A549 (cell line): ENCODE measurements at regions not wholly inside any gene's neighbourhood (a gene's known extent, or its start where the extent isn't known, plus 50 kb on each side); places are given as distances from the start of the nearest gene placed in this dataset.
"Not testable (repeated sequence)": the region's sequence is repeated elsewhere in the genome, so short reads cannot be mapped to it uniquely, and the experiment has no call there.

Source experiments
- ATAC-seq, 2 experiments: fragments of 200-7000 bp in 1 of 2; fragments of >200 bp in 1 of 2; cut with Nextera tagmentation in 1 of 2; cut with Tn5 transposase in 1 of 2; 3 replicates each; pipeline versions ENCODE4 v1.8.0 to v1.9.1; 2018 to 2020; ENCODE audit warnings: mild to moderate bottlenecking in 1 of 2, moderate library complexity in 1 of 2
- CTCF ChIA-PET: fragments of 300-600 bp; sonication (Branson Sonifier 250); formaldehyde crosslinking; extraction: SDS; loops from one replicate; lab custom pipeline; 2021; ENCODE audit warnings: antibody characterized with exemption, inconsistent platforms; lab: Yijun Ruan, JAX
- POLR2A ChIA-PET: fragments of 350-600 bp; formaldehyde crosslinking; extraction: SDS; loops from one replicate; lab custom pipeline; 2021; ENCODE audit warnings: antibody characterized with exemption, inconsistent platforms; lab: Yijun Ruan, JAX
- DNase-seq, 2 experiments: peaks; one replicate each; pipeline versions ENCODE4 v3.0.0 to v3.0.0-alpha.2; 2011 to 2016; ENCODE audit warnings: low read depth in 1 of 2, low spot score in 1 of 2
- FAIRE-seq: peaks from 2 replicates; lab custom pipeline; 2011; peaks lifted over from hg19 to GRCh38; lab: Jason Lieb, UNC
- H3K27ac ChIP-seq, 2 experiments: fragments of >200 bp; sonication (Bioruptor Twin); formaldehyde crosslinking; 3 replicates each; pipeline ENCODE4 v1.5.1; 2016 to 2017
- H3K4me1 ChIP-seq: fragments of >200 bp; sonication (Bioruptor Twin); formaldehyde crosslinking; 3 replicates; pipeline ENCODE4 v1.6.1; 2016
- H3K4me2 ChIP-seq: fragments of >200 bp; sonication (Bioruptor Twin); formaldehyde crosslinking; 3 replicates; pipeline ENCODE4 v1.6.1; 2016
- H3K4me3 ChIP-seq: fragments of >200 bp; sonication (Bioruptor Twin); formaldehyde crosslinking; 3 replicates; pipeline ENCODE4 v1.5.1; 2016
- H3K9me3 ChIP-seq: fragments of >200 bp; sonication (Bioruptor Twin); formaldehyde crosslinking; 3 replicates; pipeline ENCODE4 v1.6.1; 2016
- BCL3 ChIP-seq: fragments of >200 bp; sonication (Bioruptor Twin); formaldehyde crosslinking; IDR thresholded peaks from 3 replicates; pipeline ENCODE4 v1.6.1; 2016
- BHLHE40 ChIP-seq: IDR thresholded peaks from 2 replicates; pipeline ENCODE4 v1.6.1; 2012; ENCODE audit warnings: low read depth, low read length, inconsistent platforms
- CBX8 ChIP-seq: fragments of 200-600 bp; sonication (generic); IDR thresholded peaks from 2 replicates; pipeline ENCODE4 v1.6.1; 2016
- CEBPB ChIP-seq, 2 experiments: fragments of >200 bp in 1 of 2; sonication (Bioruptor Twin) in 1 of 2; formaldehyde crosslinking in 1 of 2; IDR thresholded peaks; 2 replicates each; pipeline ENCODE4 v1.6.1; 2012 to 2016
- CHD2 ChIP-seq: fragments of 150-350 bp; IDR thresholded peaks from 2 replicates; pipeline ENCODE4 v1.6.1; 2014; ENCODE audit warnings: low read length; ENCODE audit not compliant: partially characterized antibody
- EHMT2 ChIP-seq: fragments of 200-600 bp; sonication (generic); IDR thresholded peaks from 2 replicates; pipeline ENCODE4 v1.6.1; 2016; ENCODE audit warnings: antibody characterized with exemption, low read depth, mild to moderate bottlenecking, moderate library complexity
- ESRRA ChIP-seq: fragments of 150-350 bp; IDR thresholded peaks from 2 replicates; pipeline ENCODE4 v1.6.1; 2014; ENCODE audit warnings: mild to moderate bottlenecking, low read length, borderline replicate concordance
- FOSB ChIP-seq: fragments of 250-450 bp; sonication (Bioruptor Pico); IDR thresholded peaks from 2 replicates; pipeline ENCODE4 v1.5.0; 2020; ENCODE audit warnings: mild to moderate bottlenecking, moderate library complexity
- FOSL2 ChIP-seq, 2 experiments: fragments of 450-650 bp in 1 of 2; fragments of >200 bp in 1 of 2; sonication (Bioruptor Twin) in 1 of 2; formaldehyde crosslinking; IDR thresholded peaks; 2 replicates each; pipeline versions ENCODE4 v1.5.0 to v1.6.1; 2016 to 2020; ENCODE audit warnings: mild to moderate bottlenecking in 1 of 2, moderate library complexity in 1 of 2
- FOXS1 ChIP-seq: fragments of 250-450 bp; sonication (Bioruptor Pico); IDR thresholded peaks from 2 replicates; pipeline ENCODE4 v1.5.0; 2020; ENCODE audit warnings: mild to moderate bottlenecking, moderate library complexity
- GATA3 ChIP-seq: IDR thresholded peaks from 2 replicates; pipeline ENCODE4 v1.6.1; 2012; ENCODE audit warnings: borderline replicate concordance
- HEYL ChIP-seq: fragments of 250-450 bp; sonication (Bioruptor Pico); IDR thresholded peaks from 2 replicates; pipeline ENCODE4 v1.8.0; 2021; ENCODE audit warnings: mild to moderate bottlenecking, moderate library complexity
- HOXB13 ChIP-seq: fragments of 250-450 bp; sonication (Bioruptor Pico); IDR thresholded peaks from 2 replicates; pipeline ENCODE4 v1.5.0; 2020; ENCODE audit warnings: low read depth, mild to moderate bottlenecking, moderate library complexity
- JUN ChIP-seq, 2 experiments: fragments of >200 bp; sonication (Bioruptor Twin); formaldehyde crosslinking; IDR thresholded peaks; 2 replicates in 1 of 2; 3 replicates in 1 of 2; pipeline ENCODE4 v1.6.1; 2016 to 2017
- MAFK ChIP-seq: fragments of 450-650 bp; IDR thresholded peaks from 2 replicates; pipeline ENCODE4 v1.6.1; 2014; ENCODE audit not compliant: partially characterized antibody
- NR3C1 ChIP-seq: fragments of >200 bp; sonication (Bioruptor Twin); formaldehyde crosslinking; IDR thresholded peaks from 3 replicates; pipeline ENCODE4 v1.6.1; 2017
- PHF8 ChIP-seq: fragments of 200-600 bp; sonication (generic); IDR thresholded peaks from 2 replicates; pipeline ENCODE4 v1.6.1; 2016; ENCODE audit warnings: low read depth, mild to moderate bottlenecking, antibody characterized with exemption, moderate library complexity, borderline replicate concordance
- RAD21 ChIP-seq, 2 experiments: fragments of >200 bp in 1 of 2; sonication (Bioruptor Twin) in 1 of 2; formaldehyde crosslinking in 1 of 2; IDR thresholded peaks in 1 of 2; conservative IDR thresholded peaks in 1 of 2; 2 replicates in 1 of 2; 3 replicates in 1 of 2; pipeline ENCODE4 v1.6.1; 2012 to 2018; ENCODE audit warnings: inconsistent platforms in 1 of 2
- RNF2 ChIP-seq: fragments of 200-600 bp; sonication (generic); IDR thresholded peaks from 2 replicates; pipeline ENCODE4 v1.6.1; 2016; ENCODE audit warnings: low read depth, mild to moderate bottlenecking, antibody characterized with exemption, moderate library complexity, borderline replicate concordance
- SREBF2 ChIP-seq: fragments of 450-650 bp; IDR thresholded peaks from 2 replicates; pipeline ENCODE4 v1.6.1; 2014; ENCODE audit warnings: mild to moderate bottlenecking, moderate library complexity
- TP53 ChIP-seq: fragments of 250-450 bp; sonication (Bioruptor Pico); IDR thresholded peaks from 2 replicates; pipeline ENCODE4 v1.5.0; 2021; ENCODE audit warnings: mild to moderate bottlenecking, moderate library complexity
- ZFP36 ChIP-seq: fragments of 450-650 bp; IDR thresholded peaks from 2 replicates; pipeline ENCODE4 v1.6.1; 2014; ENCODE audit warnings: borderline replicate concordance; ENCODE audit not compliant: partially characterized antibody
- WGBS: methylation state at CpG from one replicate; pipeline ENCODE4 v1.1.6; 2017; ENCODE audit errors: missing lambda C conversion rate; 5-methylcytosine and 5-hydroxymethylcytosine counted together
- TF ChIP-seq, protein P1 (sequence below): fragments of 150-350 bp; IDR thresholded peaks from 2 replicates; pipeline ENCODE4 v1.6.1; 2014; ENCODE audit warnings: low read depth, mild to moderate bottlenecking, low read length
- TF ChIP-seq, protein P2 (sequence below): fragments of 250-450 bp; sonication (Bioruptor Pico); IDR thresholded peaks from 2 replicates; pipeline ENCODE4 v1.5.0; 2021; ENCODE audit warnings: mild to moderate bottlenecking, moderate library complexity, borderline replicate concordance

DNA sequence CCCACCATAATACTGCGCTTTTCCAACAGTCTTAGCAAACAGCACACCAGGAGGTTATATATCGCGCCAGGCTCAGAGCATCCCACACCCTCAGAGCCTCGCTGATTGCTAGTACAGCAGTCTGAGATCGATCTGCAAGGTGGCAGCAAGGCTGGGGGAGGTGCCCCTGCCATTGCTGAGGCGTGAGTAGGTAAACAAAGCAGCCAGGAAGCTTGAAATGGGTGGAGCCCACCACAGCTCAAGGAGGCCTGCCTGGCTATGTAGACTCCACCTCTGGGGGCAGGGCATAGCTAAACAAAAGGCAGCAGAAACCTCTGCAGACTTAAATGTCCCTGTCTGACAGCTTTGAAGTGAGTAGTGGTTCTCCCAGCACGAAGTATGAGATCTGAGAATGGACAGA lies 211.5 kb downstream of the HTR1B start:
- H3K4me2 ChIP-seq, ATAC-seq, POLR2A ChIA-PET, H3K4me1 ChIP-seq, H3K27ac ChIP-seq, DNase-seq, FAIRE-seq, CTCF ChIA-PET, H3K4me3 ChIP-seq, H3K9me3 ChIP-seq: not testable (repeated sequence)
- WGBS, result 0% methylated on average over 1 of the region's 7 CpGs

DNA sequence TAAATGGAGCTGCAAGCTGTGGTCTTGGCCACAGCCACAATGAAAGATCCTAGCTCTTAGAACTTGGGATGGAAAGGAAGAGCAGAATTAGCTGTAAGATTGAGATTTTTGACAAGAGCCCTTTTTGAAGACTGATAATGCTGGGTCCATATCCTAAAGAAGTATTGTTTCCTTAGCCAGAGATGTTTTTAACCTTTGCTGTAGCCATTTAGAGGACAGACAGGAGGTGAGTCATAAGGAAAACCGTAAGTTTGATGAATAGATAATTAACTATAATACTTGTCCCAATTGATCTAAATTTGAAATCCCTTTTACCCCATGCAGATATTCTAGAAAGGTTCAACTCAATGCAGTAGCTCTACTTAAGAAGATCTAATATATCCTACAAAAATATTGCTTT lies 213.7 kb downstream of the HTR1B start:
- Histone ChIP-seq H3K9me3 (no peaks in the 10 kb centered on the region), H3K4me1 (no peaks in the 10 kb centered on the region), H3K4me3 (no peak overlapping the region), H3K4me2 (no peak overlapping the region), H3K27ac (no peak overlapping the region)
- ATAC-seq, result no peak
- ChIA-PET POLR2A (no interaction called here), CTCF (no interaction called here)
- 20% methylated on average over 1 of the region's 1 CpG for WGBS
- FAIRE-seq, result no peak
- TF ChIP-seq ESRRA (no peak), ZFP36 (no peak), BCL3 (no peak), MAFK (no peak), CEBPB (IDR thresholded peaks at IDR 0.05) (no peak), GATA3 (no peak), RAD21 (conservative IDR thresholded peaks at IDR 0.05 in 1 of 2, IDR thresholded peaks at IDR 0.05 in 1 of 2) (no peak), SREBF2 (no peak), JUN (IDR thresholded peaks at IDR 0.05) (no peak), TP53 (CRISPR knock-in tag) (no peak), FOSB (CRISPR knock-in tag) (no peak), BHLHE40 (no peak), PHF8 (no peak), FOXS1 (no peak), FOSL2 (IDR thresholded peaks at IDR 0.05) (no peak), FOSL2 (CRISPR knock-in tag; IDR thresholded peaks at IDR 0.05) (no peak), RNF2 (no peak)
- DNase-seq, result no peak

GRCh38 chr6:77245026-77245425 lies 218.3 kb downstream of the HTR1B start:
- DNase-seq (no peak), FAIRE-seq (no peak), ATAC-seq (no peak)
- Histone ChIP-seq H3K4me1 (no peaks in the 10 kb centered on the region), H3K4me2 (no peak overlapping the region), H3K9me3 (no peaks in the 10 kb centered on the region), H3K4me3 (no peak overlapping the region), H3K27ac (no peak overlapping the region)
- TF ChIP-seq, protein P1, sequence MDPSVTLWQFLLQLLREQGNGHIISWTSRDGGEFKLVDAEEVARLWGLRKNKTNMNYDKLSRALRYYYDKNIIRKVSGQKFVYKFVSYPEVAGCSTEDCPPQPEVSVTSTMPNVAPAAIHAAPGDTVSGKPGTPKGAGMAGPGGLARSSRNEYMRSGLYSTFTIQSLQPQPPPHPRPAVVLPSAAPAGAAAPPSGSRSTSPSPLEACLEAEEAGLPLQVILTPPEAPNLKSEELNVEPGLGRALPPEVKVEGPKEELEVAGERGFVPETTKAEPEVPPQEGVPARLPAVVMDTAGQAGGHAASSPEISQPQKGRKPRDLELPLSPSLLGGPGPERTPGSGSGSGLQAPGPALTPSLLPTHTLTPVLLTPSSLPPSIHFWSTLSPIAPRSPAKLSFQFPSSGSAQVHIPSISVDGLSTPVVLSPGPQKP, result no peak
- whole genome bisulfite sequencing, result 93% methylated on average over 2 of the region's 2 CpGs
- ChIA-PET POLR2A (no interaction called here), CTCF (no interaction called here)

DNA sequence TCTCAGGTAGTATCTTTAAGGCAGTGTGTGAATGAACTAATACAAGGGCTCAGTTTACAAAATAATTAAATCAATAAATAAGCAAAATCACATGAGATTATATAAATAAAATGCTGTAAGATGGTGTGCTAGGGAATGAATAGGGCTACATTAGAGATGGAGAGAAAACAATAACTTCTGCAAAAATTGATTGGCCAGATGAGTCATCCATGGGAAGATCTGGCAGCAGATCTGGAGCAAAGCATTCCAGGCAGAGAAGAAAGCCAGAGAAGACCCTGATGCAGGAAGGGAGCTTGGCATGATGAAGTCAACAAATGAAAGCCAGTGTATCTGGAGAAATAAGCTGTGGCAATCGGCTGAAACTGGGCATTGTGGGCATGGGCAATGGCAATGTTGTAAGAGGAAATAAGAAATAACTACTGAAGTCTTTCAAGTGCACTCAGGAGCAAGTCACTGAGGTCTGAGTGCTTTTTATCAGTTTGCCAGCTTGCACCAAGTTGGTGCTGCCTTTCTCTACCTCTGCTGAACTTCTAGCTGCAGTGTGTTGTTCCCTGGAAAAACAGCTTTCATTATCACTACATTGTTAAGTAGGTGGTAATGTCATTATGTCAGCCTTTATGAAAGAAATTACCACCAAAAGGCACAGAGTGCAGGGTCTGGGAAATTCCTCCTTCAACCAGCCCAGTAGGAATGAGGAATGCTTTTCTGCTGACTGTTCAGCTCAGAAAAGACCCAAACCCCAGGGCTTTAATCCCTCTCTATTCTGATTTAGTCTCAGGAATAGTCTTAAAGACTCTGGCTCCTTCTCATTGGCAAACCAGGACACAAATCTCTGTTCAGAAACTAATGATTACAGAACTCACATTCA lies 231.6 kb downstream of the HTR1B start:
- Histone ChIP-seq H3K27ac (no peak overlapping the region), H3K4me3 (no peak overlapping the region), H3K4me1 (no peaks in the 10 kb centered on the region), H3K4me2 (no peak overlapping the region), H3K9me3 (no peaks in the 10 kb centered on the region)
- 5% methylated on average over 1 of the region's 1 CpG for WGBS
- TF ChIP-seq FOXS1 (no peak), NR3C1 (no peak), CHD2 (no peak), HEYL (no peak), HOXB13 (CRISPR knock-in tag) (no peak), CBX8 (no peak), EHMT2 (no peak), SREBF2 (no peak)
- TF ChIP-seq, protein P2, sequence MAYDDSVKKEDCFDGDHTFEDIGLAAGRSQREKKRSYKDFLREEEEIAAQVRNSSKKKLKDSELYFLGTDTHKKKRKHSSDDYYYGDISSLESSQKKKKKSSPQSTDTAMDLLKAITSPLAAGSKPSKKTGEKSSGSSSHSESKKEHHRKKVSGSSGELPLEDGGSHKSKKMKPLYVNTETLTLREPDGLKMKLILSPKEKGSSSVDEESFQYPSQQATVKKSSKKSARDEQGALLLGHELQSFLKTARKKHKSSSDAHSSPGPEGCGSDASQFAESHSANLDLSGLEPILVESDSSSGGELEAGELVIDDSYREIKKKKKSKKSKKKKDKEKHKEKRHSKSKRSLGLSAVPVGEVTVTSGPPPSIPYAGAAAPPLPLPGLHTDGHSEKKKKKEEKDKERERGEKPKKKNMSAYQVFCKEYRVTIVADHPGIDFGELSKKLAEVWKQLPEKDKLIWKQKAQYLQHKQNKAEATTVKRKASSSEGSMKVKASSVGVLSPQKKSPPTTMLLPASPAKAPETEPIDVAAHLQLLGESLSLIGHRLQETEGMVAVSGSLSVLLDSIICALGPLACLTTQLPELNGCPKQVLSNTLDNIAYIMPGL (CRISPR knock-in tag), result no peak
- POLR2A ChIA-PET, result no interaction called here
- CTCF ChIA-PET, result interaction anchor here (0.6 kb wide), 1 partner anchor 341 kb away, joined by 3 read pairs; no protein-coding TSS in a partner anchor
- FAIRE-seq (no peak), ATAC-seq (no peak), DNase-seq (no peak)
